ENCODE measurements at regions not wholly inside any gene's neighbourhood (a gene's known extent, or its start where the extent isn't known, plus 50 kb on each side); places are given as distances from the start of the nearest gene placed in this dataset.

- TF ChIP-seq POLR2A (IDR thresholded peaks at IDR 0.05) (no peak), CTCF (IDR thresholded peaks at IDR 0.05) (no peak)
These were observed 877.1 kb downstream of the PDCD6IP start for GRCh38 chr3:34675383-34676120.

All from lower leg skin (tissue), 3 donors.